DND-41 (cell line): ENCODE measurements at regions not wholly inside any gene's neighbourhood (a gene's known extent, or its start where the extent isn't known, plus 50 kb on each side); places are given as distances from the start of the nearest gene placed in this dataset.

Experiments used
- ATAC-seq: fragments of 200-7000 bp; cut with Tn5 transposase; 3 replicates; pipeline ENCODE4 v1.9.1; 2021; ENCODE audit warnings: low read depth; ENCODE audit not compliant: insufficient read depth
- DNase-seq: peaks from one replicate; pipeline ENCODE4 v3.0.0-alpha.2; 2020
- H2AFZ ChIP-seq: 2 replicates; pipeline ENCODE4 v1.6.0; 2012; ENCODE audit warnings: low read depth, low read length
- H3K27ac ChIP-seq: 2 replicates; pipeline ENCODE4 v1.5.1; 2012; ENCODE audit warnings: low read length, inconsistent platforms
- H3K27me3 ChIP-seq: fragments of 200-600 bp; sonication (generic); 2 replicates; pipeline ENCODE4 v1.6.0; 2012; ENCODE audit warnings: low read length, mild to moderate bottlenecking, inconsistent platforms; ENCODE audit not compliant: insufficient read depth, poor library complexity
- H3K36me3 ChIP-seq: 2 replicates; pipeline ENCODE4 v1.5.1; 2012; ENCODE audit warnings: low read length, inconsistent platforms; ENCODE audit not compliant: insufficient read depth
- H3K4me1 ChIP-seq: 2 replicates; pipeline ENCODE4 v1.5.1; 2012; ENCODE audit warnings: mild to moderate bottlenecking, low read length; ENCODE audit not compliant: insufficient read depth
- H3K4me2 ChIP-seq: 2 replicates; pipeline ENCODE4 v1.6.0; 2012; ENCODE audit warnings: mild to moderate bottlenecking, moderate library complexity, low read length, inconsistent platforms; ENCODE audit not compliant: insufficient read depth
- H3K4me3 ChIP-seq, 2 experiments: fragments of 200-600 bp in 1 of 2; shearing (Covaris generic) in 1 of 2; 2 replicates each; pipeline ENCODE4 v1.5.1; 2012 to 2016; ENCODE audit warnings: inconsistent platforms in 2 of 2, low read length in 2 of 2, mild to moderate bottlenecking in 2 of 2, low read depth in 1 of 2, moderate library complexity in 1 of 2
- H3K79me2 ChIP-seq: 2 replicates; pipeline ENCODE4 v1.6.0; 2012; ENCODE audit warnings: low read length, inconsistent platforms; ENCODE audit not compliant: insufficient read depth
- H3K9ac ChIP-seq: 2 replicates; pipeline ENCODE4 v1.6.0; 2012; ENCODE audit warnings: low read depth, mild to moderate bottlenecking, inconsistent platforms, low read length, moderate library complexity
- H3K9me3 ChIP-seq: 2 replicates; pipeline ENCODE4 v1.5.1; 2012; ENCODE audit warnings: low read length, moderate library complexity, mild to moderate bottlenecking, inconsistent platforms; ENCODE audit not compliant: insufficient read depth, severe bottlenecking
- H4K20me1 ChIP-seq: 2 replicates; pipeline ENCODE4 v1.6.0; 2012; ENCODE audit warnings: low read length; ENCODE audit not compliant: insufficient read depth
- CTCF ChIP-seq: IDR thresholded peaks from 2 replicates; pipeline ENCODE4 v1.5.1; 2012; ENCODE audit warnings: borderline replicate concordance, low read length, moderate library complexity, mild to moderate bottlenecking; ENCODE audit not compliant: poor library complexity, severe bottlenecking; ENCODE audit errors: extremely low read depth
- EZH2 ChIP-seq: IDR thresholded peaks from 3 replicates; pipeline ENCODE4 v1.6.1; 2012; ENCODE audit warnings: borderline replicate concordance, low read depth, mild to moderate bottlenecking, moderate library complexity, low read length, inconsistent platforms; ENCODE audit not compliant: severe bottlenecking

- Histone ChIP-seq H3K4me1 (no peaks in the 10 kb centered on the region), H3K4me3 (no peak overlapping the region), H4K20me1 (no peaks in the 10 kb centered on the region), H2AFZ (no peak overlapping the region), H3K27ac (no peak overlapping the region), H3K9ac (no peak overlapping the region), H3K36me3 (no peaks in the 10 kb centered on the region), H3K27me3 (no peaks in the 10 kb centered on the region), H3K4me2 (no peak overlapping the region), H3K79me2 (no peaks in the 10 kb centered on the region), H3K9me3 (no peaks in the 10 kb centered on the region)
- TF ChIP-seq EZH2 = no peak
- no peak for TF ChIP-seq CTCF
- no peak for ATAC-seq
- DNase-seq = no peak
These were observed 134.5 kb downstream of the PTPRS start for GRCh38 chr19:5205937-5206750.

- Histone ChIP-seq H2AFZ (no peak overlapping the region), H3K9ac (no peak overlapping the region), H3K4me1 (no peaks in the 10 kb centered on the region), H3K9me3 (peaks cover 6% of the 10 kb centered on the region), H4K20me1 (no peaks in the 10 kb centered on the region), H3K27ac (no peak overlapping the region), H3K4me3 (no peak overlapping the region), H3K79me2 (no peaks in the 10 kb centered on the region), H3K4me2 (no peak overlapping the region), H3K27me3 (no peaks in the 10 kb centered on the region), H3K36me3 (no peaks in the 10 kb centered on the region)
- ATAC-seq (no peak), DNase-seq (no peak)
- TF ChIP-seq EZH2 (no peak), CTCF (no peak)
These were observed 135.2 kb downstream of the PTPRS start for GRCh38 chr19:5205381-5205780.

GRCh38 chr19:5204212-5204611 lies 136.4 kb downstream of the PTPRS start:
- no peak overlapping the region for H2AFZ ChIP-seq
- H4K20me1 ChIP-seq = no peaks in the 10 kb centered on the region
- DNase-seq (no peak), ATAC-seq (no peak)
- no peak overlapping the region for H3K27ac ChIP-seq
- no peaks in the 10 kb centered on the region for H3K79me2 ChIP-seq
- peaks cover 6% of the 10 kb centered on the region for H3K9me3 ChIP-seq
- no peaks in the 10 kb centered on the region for H3K4me1 ChIP-seq
- no peaks in the 10 kb centered on the region for H3K27me3 ChIP-seq
- H3K36me3 ChIP-seq = no peaks in the 10 kb centered on the region
- TF ChIP-seq CTCF (no peak), EZH2 (no peak)
- H3K4me3 ChIP-seq = no peak overlapping the region
- H3K9ac ChIP-seq = no peak overlapping the region
- no peak overlapping the region for H3K4me2 ChIP-seq
